Panc1 (cell line): ENCODE measurements at regions not wholly inside any gene's neighbourhood (a gene's known extent, or its start where the extent isn't known, plus 50 kb on each side); places are given as distances from the start of the nearest gene placed in this dataset.
"Not testable (repeated sequence)": the region's sequence is repeated elsewhere in the genome, so short reads cannot be mapped to it uniquely, and the experiment has no call there.

Source experiments
- CTCF ChIP-seq: fragments of 450-650 bp; IDR thresholded peaks from 2 replicates; pipeline ENCODE4 v1.5.1; 2017; ENCODE audit warnings: mild to moderate bottlenecking
- POLR2AphosphoS5 ChIP-seq: IDR thresholded peaks from 2 replicates; pipeline ENCODE4 v1.6.1; 2012; ENCODE audit warnings: mild to moderate bottlenecking, low read depth, low read length, moderate library complexity
- SIN3A ChIP-seq: IDR thresholded peaks from 2 replicates; pipeline ENCODE4 v1.6.1; 2012; ENCODE audit warnings: low read depth, mild to moderate bottlenecking, low read length, moderate library complexity, borderline replicate concordance; ENCODE audit not compliant: insufficient read depth
- TCF7L2 ChIP-seq: IDR thresholded peaks from 2 replicates; pipeline ENCODE4 v1.6.1; 2011; ENCODE audit warnings: mild to moderate bottlenecking, low read depth, low read length, inconsistent platforms

GRCh38 chr14:106642971-106643370, 1116.6 kb downstream of the TMEM121 start:
- TF ChIP-seq CTCF, TCF7L2, POLR2AphosphoS5, SIN3A: not testable (repeated sequence)
